BJ (cell line): ENCODE measurements at regions not wholly inside any gene's neighbourhood (a gene's known extent, or its start where the extent isn't known, plus 50 kb on each side); places are given as distances from the start of the nearest gene placed in this dataset.
"Not testable (repeated sequence)": the region's sequence is repeated elsewhere in the genome, so short reads cannot be mapped to it uniquely, and the experiment has no call there.

Experiments used
- CTCF ChIA-PET: fragments of 350-600 bp; formaldehyde crosslinking; extraction: SDS; loops from one replicate; lab custom pipeline; 2021; ENCODE audit warnings: antibody characterized with exemption, inconsistent platforms; lab: Yijun Ruan, JAX
- POLR2A ChIA-PET: fragments of 300-600 bp; sonication (Branson Sonifier 250); formaldehyde crosslinking; extraction: SDS; loops from one replicate; lab custom pipeline; 2021; ENCODE audit warnings: antibody characterized with exemption; lab: Charles Lee
- DNase-seq: peaks from one replicate; pipeline ENCODE4 v3.0.0-alpha.2; 2011; ENCODE audit warnings: low read depth
- H3K27me3 ChIP-seq: 2 replicates; pipeline ENCODE4 v1.6.0; 2011; ENCODE audit warnings: low read length; ENCODE audit not compliant: control insufficient read depth, insufficient read depth
- H3K36me3 ChIP-seq: 2 replicates; pipeline ENCODE4 v1.5.1; 2011; ENCODE audit warnings: low read length; ENCODE audit not compliant: control insufficient read depth, insufficient read depth
- H3K4me3 ChIP-seq: 2 replicates; pipeline ENCODE4 v1.5.1; 2011; ENCODE audit warnings: low read depth, mild to moderate bottlenecking, control low read depth, low read length
- CTCF ChIP-seq: IDR thresholded peaks from 2 replicates; pipeline ENCODE4 v1.5.1; 2011; ENCODE audit warnings: low read depth, mild to moderate bottlenecking, control low read depth, inconsistent platforms, low read length, moderate library complexity; ENCODE audit not compliant: insufficient read depth

GRCh38 chr9:107827884-107828283, 338.3 kb upstream of the KLF4 start:
- DNase-seq = no peak
- no peak for TF ChIP-seq CTCF
- H3K4me3 ChIP-seq = no peak overlapping the region
- H3K36me3 ChIP-seq = no peaks in the 10 kb centered on the region
- CTCF ChIA-PET = interaction anchor here (0.9 kb wide), 1 partner anchor 8 kb away, joined by 3 read pairs; no protein-coding TSS in a partner anchor
- 0 out of 2 replicates have a peak, but pooled peaks cover 1% of the 10 kb centered on the region for H3K27me3 ChIP-seq
- POLR2A ChIA-PET = no interaction called here

- H3K4me3 ChIP-seq = no peak overlapping the region
- ChIA-PET CTCF (interaction anchor here (0.6 to 0.9 kb wide), 2 partner anchors 9 to 1022 kb away, joined by 3 to 5 read pairs; no protein-coding TSS in a partner anchor), POLR2A (no interaction called here)
- H3K36me3 ChIP-seq = no peaks in the 10 kb centered on the region
- H3K27me3 ChIP-seq = 0 out of 2 replicates have a peak, but pooled peaks cover 1% of the 10 kb centered on the region
- no peak for TF ChIP-seq CTCF
- DNase-seq = no peak
Measured at GRCh38 chr9:107827304-107827703, 337.7 kb upstream of the KLF4 start.

- DNase-seq, H3K36me3 ChIP-seq, H3K27me3 ChIP-seq, H3K4me3 ChIP-seq, POLR2A ChIA-PET: not testable (repeated sequence)
- CTCF ChIA-PET = interaction anchor here (0.7 kb wide), 2 partner anchors 184 to 293 kb away, joined by 3 read pairs; no protein-coding TSS in a partner anchor
Measured at GRCh38 chr9:107826688-107826983, 337.1 kb upstream of the KLF4 start.

- POLR2A ChIA-PET = no interaction called here
- CTCF ChIA-PET = interaction anchor here (1.1 kb wide), 1 partner anchor 11 kb away, joined by 3 read pairs; no protein-coding TSS in a partner anchor
- H3K27me3 ChIP-seq = no peaks in the 10 kb centered on the region
- no peaks in the 10 kb centered on the region for H3K36me3 ChIP-seq
- DNase-seq = no peak
- TF ChIP-seq CTCF = no peak
- H3K4me3 ChIP-seq = no peak overlapping the region
Measured at GRCh38 chr9:107824556-107824955, 335.0 kb upstream of the KLF4 start.

- POLR2A ChIA-PET = no interaction called here
Measured at GRCh38 chr9:107819772-107820565, 330.4 kb upstream of the KLF4 start.

GRCh38 chr9:107818503-107818829, 328.9 kb upstream of the KLF4 start:
- H3K27me3 ChIP-seq, DNase-seq, H3K4me3 ChIP-seq, H3K36me3 ChIP-seq, POLR2A ChIA-PET: not testable (repeated sequence)
- CTCF ChIA-PET = interaction anchor here (0.5 kb wide), 1 partner anchor 910 kb away, joined by 3 read pairs; no protein-coding TSS in a partner anchor

More at GRCh38 chr9:107819772-107820565, 330.4 kb upstream of the KLF4 start:
- Histone ChIP-seq H3K4me3 (no peak overlapping the region), H3K36me3 (no peaks in the 10 kb centered on the region), H3K27me3 (no peaks in the 10 kb centered on the region)
- no peak for TF ChIP-seq CTCF
- CTCF ChIA-PET = interaction anchor here (0.8 kb wide), 1 partner anchor 11 kb away, joined by 3 read pairs; no protein-coding TSS in a partner anchor
- DNase-seq = no peak

GRCh38 chr9:107817595-107818502, 328.3 kb upstream of the KLF4 start:
- H3K27me3 ChIP-seq, H3K36me3 ChIP-seq, POLR2A ChIA-PET, CTCF ChIA-PET, DNase-seq, H3K4me3 ChIP-seq: not testable (repeated sequence)
